Sciatic nerve (tissue), 2 donors: ENCODE measurements at regions not wholly inside any gene's neighbourhood (a gene's known extent, or its start where the extent isn't known, plus 50 kb on each side); places are given as distances from the start of the nearest gene placed in this dataset.

Experiments
- ATAC-seq: fragments of 200-7000 bp; cut with Tn5 transposase; one replicate; pipeline ENCODE4 v1.9.1; 2020; ENCODE audit warnings: mild to moderate bottlenecking, moderate library complexity
- DNase-seq: peaks from one replicate; pipeline ENCODE4 v3.0.0-alpha.2; 2020; ENCODE audit warnings: low spot score
- intact Hi-C: fragments of 100-400 bp; cut with DNase I; formaldehyde crosslinking; loops from one replicate; pipeline ENCODE4 v1.14.2; 2022
- donor health status: DM: no; HTN: no; CAD: no.
- donor health status: DM: no; HTN: no; CAD: no.

DNA sequence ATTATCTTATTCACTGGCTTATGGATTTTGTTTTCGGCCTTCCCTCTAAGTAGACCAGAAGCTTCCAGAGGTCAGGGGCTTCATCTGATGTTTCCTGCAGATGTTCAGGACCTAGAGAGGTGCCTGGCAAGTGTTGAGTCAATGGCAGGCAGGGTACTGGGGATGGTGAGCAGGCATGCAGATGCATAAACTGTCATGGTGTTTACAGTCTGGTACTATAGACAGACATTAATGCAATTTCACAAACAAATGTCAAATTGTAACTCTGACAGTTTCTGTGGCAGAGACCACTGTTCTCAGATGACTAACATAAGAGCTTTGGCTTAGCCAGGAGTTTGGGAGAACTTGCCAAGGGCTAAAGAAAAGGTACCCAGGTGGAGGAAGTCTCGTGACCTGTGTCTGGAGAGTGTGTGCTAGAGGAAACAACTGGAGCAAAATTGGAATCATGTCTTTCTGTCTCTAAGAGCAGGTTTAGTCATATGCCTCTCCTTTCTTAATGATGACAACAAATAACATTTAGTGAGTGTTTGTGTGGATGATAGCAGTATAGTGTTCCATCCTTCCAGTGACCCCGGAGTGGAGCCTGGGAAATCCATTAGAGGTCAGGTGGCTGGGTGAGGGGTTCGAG is 53.7 kb upstream of the TRAK1 start:
- ATAC-seq: no peak
- intact Hi-C loops: no loop called here
- no peak for DNase-seq

DNA sequence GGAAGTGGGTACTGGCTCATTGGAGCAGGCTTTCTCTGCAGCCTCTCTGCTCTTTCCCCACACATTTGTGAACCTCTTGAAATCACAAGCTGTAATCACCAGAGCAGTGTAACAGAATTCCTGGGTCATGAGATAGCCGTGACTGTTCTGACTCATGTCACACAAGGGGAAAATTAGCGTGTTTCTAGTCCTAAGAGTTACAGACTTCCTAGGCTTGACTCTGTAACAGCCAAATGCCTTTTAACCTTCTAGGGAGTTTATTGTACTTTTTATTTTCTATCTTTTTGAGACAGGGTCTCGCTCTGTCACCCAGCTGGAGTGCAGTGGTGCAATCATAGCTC is 54.7 kb upstream of the TRAK1 start:
- DNase-seq (no peak), ATAC-seq (peak; percentile 85)
- intact Hi-C loops: no loop called here

DNA sequence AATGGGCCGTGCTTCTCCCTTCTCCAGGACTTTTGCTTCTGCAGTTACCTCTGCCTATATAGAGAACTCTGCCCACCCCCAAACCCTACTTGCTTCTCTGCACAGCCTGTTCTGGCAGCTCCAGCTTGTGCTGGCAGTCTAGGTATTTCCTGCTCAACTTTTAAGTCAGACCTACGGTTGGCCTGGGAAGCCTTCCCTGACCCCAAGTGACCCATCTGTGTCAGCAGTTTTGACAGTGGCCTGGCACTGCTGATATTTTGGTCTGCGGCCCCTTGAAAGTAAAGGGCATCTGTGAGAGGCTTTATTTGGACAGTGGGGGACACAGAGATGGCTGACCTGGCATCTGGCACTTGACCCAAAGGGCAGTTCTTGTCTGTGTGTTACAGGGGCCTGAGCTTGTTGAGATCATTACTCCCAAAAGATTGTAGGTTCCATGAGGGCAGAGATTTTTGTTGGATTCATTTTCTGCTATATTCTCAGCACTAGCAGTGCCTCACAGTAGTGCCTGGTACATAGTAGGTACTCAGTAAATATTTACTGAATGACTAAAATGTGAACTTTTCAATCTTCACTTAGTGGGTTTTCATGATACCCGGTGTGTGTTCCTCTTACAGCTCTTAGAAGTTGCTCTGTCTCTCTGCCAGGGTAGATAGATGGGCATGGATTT is 55.2 kb upstream of the TRAK1 start:
- ATAC-seq (no peak), DNase-seq (no peak)
- intact Hi-C loops: no loop called here

DNA sequence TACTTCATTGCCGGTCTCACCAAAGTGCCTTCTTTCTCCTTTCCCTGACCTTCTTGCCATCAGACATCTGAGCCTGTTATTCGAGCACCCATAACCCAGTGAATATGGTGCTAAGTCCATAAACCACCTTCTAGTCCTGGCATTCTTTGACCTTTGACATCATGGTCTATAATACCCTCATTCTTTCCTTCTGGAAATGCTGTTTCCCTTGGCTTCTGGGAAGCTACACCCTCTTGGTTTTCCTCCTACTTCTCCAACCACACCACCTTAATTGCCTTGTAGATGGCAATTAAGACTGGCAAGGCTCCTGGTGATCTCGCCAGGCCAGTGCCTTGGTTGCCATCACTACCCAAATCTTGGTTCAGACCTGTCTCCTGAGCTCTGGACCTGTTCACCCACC is 56.1 kb upstream of the TRAK1 start:
- DNase-seq: no peak
- intact Hi-C loops: no loop called here
- no peak for ATAC-seq

DNA sequence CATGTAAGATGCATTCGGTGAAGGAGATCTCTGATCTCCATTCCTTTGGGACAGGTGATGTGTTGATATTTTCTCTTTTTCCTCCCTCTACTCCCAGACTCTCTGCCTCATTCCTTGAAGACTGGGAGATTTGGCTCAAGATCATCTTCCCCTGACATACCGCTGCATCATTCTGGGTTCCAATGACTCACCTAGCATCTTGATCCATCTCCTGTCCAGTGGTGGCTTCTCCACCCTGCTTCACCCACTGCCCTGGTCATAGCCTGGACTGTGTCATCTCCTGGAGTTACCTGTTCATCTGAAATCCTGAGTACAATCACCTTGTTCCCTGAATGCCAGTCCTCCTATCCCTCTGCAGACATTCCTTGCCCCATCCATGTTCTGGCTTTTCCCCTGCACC is 57.4 kb upstream of the TRAK1 start:
- ATAC-seq: no peak
- intact Hi-C loops: no loop called here
- no peak for DNase-seq

DNA sequence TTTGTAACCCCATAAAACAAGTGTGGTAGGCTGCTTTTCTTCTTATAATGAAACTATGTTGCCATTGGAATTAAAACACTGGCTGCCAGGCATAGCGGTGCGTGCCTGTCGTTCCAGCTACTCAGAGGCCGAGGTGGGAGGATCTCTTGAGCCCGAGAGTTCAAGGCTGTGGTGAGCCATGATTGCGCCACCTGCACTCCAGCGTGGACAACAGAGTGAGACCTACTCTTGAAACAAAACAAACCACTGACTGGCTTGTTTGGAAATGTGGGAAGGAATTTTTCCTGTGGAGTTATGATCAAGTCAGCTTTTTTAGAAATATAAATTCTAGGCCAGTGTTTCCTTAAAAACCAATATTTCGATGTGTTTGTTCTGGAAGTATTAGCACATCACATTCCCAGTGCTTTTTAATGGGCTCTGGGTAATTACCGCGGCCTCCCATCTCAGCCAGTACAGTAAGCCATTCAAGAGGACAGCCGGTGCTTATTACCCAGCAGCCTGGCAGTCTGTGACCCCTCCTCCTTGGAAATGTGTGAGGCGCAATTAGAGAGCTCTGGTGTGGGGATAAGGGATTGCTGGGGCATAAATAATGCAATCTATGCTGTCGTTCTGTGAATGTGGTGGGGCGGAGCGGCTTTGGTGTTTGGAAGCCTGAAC is 58.3 kb upstream of the TRAK1 start:
- intact Hi-C loops: no loop called here
- DNase-seq: peak; percentile 86

DNA sequence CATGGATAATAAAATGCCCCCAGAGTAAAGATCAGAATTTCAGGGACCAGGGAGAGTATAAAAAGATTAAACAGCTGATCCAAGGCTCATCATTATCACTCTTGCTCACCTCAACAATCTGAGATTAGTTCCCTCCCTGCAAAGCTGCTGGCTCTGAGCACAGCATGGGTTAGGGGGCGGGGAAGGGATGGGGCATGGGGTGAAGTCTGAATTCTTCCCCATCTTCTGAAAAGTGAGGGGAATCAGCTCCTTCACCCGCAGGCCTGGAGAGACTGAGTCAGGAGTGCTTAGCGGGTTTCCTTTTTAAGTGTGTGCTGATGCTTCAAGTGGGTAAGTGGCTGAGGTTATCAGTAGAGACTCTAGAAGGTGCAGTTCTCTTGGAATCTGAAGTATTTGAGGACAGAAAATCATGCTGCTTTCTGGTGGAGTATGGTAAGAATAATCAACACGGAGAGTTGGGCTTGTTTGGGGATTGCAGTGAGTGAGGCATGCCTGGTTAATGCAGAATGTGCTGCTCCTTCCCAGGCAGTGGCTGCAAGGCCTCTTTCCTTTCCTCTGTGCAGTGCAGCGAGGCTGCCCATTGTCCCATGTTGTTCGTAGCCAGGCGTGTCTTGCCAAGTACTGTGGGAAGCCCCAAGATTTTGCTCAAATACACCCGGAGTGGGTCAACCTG is 59.2 kb upstream of the TRAK1 start:
- intact Hi-C loops: no loop called here
- peak; percentile 63 for ATAC-seq
- no peak for DNase-seq

More for the DNA sequence above, 58.3 kb upstream of the TRAK1 start:
- ATAC-seq: peak; percentile 92

DNA sequence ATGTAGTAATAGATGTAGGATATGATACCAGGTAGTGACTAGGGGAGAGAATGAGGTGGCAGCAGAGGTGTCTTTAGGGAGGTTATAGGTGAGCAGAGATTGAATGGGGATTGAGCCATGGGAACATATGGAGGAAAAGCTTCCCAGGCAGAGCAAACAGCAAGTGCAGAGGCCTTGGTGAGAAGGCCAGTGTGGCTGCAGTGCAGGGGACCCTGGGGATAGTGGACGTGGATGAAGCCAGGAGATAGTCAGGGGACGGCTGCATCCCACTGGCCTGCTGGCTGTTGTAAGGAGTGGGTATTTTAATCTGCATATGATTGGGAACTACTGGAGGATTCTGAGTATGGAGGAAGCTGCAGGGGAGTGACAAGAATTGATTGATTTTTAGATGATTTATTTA is 62.7 kb upstream of the TRAK1 start:
- intact Hi-C loops: no loop called here
- ATAC-seq: no peak
- DNase-seq: no peak

DNA sequence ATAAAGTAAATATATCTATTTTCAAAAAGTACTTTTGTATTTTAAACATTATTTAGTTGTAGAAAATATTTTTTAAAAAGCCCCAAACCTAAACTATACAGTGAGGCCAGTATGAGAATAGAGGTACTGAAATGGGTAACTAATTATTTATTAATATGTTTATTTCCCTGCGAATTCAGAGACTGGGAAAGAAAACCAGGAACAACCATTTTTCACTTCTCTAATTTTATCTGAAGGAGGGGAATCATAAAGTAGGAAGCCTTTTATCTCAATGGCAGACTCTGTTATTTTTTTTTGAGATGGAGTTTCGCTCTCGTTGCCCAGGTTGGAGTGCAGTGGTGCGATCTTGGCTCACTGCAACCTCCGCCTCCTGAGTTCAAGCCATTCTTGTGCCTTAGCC is 63.6 kb upstream of the TRAK1 start:
- ATAC-seq (no peak), DNase-seq (no peak)
- intact Hi-C loops: no loop called here

DNA sequence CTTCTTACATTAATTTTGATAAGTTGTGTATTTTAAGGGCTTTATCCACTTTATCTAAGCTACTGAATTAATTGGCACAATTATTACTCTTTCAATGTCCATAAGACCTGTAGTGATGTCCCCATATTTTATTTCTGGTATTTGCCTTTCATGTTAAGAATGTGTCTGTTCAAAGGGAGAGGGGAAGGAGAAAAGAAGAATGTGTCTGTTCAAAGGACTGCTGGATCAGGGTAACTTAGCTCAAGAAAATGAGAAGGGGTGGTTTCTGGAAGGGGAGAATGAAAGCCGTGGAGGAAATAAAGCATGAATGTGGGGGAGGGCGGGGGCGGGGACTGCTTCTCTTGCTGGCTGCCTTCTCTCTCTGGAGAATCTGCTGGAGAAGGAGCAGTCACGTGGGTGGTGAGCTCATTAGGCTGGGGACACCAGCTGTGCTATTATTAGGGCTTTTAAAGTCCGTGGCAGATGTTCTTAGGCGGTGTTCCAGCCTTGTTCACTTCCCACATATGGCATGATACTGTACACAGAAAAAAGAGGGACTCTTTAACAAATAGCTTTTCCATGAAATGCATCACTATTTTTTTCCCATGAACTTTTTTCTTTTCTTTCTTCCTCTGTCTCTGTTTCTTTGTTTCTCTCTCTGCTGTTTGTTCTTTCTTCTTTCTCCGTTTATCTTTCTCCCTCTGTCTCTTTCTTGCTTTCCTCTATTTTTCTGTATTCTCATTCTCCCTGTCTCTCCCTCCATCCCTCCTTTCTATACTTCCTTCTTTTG is 63.7 kb upstream of the ULK4 start:
- DNase-seq (peak; percentile 93), ATAC-seq (peak; percentile 99)
- intact Hi-C loops: no loop called here

DNA sequence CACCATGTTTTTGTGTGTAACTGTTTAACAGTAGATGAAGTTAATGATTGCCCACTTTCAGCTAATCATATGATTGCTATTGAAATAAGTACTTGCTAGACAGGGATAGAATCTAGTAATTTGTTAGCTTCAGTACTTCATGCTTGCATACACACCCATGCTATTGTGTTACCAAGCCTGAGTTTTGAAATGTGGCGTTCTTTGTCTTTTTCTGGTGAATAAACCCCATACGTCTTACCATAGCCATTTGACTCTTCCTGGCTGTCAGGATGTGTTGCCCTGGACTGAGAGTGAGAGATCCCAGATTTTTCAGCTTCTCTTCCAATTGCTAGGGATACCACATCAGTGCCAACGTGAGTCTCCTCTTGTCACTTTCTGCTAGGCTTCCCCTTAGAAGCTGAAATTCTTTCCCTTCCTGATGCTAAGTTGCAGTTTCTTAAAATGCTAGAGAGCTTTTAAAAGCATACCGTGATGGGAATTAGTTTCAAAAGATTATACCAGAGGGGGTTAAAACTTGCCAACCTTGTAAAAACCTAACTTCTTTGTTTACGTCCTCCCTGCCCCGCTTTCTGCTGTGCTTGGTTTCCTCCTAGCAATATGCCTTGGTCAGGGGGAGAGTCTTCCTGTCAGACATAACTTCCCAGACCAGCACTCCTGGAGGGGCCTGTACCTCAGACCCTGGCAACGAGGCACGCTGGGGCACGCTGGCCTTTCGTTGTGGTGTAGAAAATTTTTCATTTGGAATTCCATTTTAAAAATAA is 62.9 kb upstream of the ULK4 start:
- ATAC-seq (peak; percentile 29), DNase-seq (no peak)
- intact Hi-C loops: no loop called here

DNA sequence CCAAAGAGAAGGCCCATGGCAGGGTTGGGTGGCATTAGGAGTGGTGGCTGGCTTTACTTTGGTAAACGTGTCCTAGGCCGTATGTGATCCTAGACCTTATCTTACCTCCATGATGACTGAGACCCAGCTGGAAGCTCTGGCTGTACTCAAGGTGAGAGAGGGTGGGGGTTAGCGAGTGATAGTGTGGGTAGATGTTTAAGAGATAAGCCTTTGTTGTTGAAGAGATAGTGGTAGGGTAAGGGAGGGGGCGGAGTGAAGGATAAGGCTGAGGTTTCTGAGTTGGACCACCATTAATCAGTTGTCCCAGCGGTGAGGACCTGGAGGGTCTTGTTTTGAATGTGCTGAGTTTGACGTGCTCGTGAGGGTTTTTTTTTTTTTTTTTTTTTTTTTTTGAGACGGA is 61.5 kb upstream of the ULK4 start:
- intact Hi-C loops: no loop called here
- ATAC-seq: no peak
- DNase-seq: no peak

DNA sequence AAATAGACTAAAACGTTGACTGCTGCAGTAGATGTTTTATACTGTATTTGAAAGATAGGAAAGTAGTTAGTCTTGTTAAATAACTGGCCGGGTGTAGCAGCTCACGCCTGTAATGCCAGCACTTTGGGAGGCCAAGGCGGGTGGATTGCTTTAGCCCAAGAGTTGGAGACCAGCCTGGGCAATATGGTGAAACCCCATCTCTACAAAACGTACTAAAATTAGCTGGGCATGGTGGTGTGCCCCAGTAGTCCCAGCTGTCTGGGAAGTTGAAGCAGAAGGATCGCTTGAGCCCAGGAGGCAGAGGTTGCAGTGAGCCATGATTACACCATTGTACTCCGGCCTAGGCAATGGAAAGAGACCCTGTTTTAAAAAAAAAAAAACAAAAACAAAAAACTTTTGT is 60.5 kb upstream of the ULK4 start:
- intact Hi-C loops: no loop called here
- DNase-seq (no peak), ATAC-seq (no peak)

DNA sequence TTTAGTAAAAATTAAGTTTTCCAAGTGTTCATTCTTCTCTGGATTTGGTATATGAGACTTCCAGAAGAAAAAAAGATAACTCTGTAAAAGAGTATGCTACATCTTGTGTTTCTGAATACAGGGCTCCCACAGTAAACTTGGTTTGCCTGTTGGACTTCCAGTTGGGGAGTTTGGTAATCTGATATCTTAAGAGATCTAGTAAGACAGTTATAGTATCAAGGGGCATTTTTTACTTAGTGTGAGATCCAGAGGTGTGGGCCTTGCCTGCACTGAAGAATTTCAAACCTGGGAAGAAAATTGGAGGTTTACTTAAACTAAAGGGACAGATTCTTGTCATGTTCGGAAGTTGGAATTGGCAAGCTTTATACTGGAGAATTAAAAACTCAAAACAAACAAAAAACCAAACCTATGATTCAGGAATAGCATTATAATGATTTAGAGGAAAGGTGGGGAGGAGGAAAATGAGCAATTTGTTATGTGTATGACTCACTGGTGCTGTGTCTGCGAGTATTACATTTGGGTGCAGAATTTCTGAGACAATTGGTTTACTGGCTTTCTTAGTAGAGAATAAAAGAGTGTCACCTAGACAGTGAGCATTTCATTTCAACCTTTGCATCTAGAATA is 58.9 kb upstream of the ULK4 start:
- no peak for ATAC-seq
- intact Hi-C loops: no loop called here
- no peak for DNase-seq

DNA sequence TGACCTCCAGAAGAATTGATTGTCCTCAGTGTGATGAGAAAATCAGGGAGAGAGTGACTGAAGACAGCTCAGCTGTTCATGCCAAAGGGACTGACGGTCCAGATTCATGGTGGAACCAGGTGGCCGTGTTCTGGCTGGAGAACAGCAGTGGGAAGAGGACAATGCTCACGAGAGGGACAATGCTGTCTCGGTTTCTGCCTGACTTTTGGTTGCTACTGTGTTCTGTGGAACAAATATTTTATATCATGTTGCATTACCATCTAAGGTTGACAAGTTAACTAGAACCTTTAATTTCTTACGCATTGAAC is 58.0 kb upstream of the ULK4 start:
- ATAC-seq (no peak), DNase-seq (no peak)
- intact Hi-C loops: loop anchor here (10.0 kb wide), 1 partner anchor 75 kb away; the partner anchor contains the start of gene TRAK1

DNA sequence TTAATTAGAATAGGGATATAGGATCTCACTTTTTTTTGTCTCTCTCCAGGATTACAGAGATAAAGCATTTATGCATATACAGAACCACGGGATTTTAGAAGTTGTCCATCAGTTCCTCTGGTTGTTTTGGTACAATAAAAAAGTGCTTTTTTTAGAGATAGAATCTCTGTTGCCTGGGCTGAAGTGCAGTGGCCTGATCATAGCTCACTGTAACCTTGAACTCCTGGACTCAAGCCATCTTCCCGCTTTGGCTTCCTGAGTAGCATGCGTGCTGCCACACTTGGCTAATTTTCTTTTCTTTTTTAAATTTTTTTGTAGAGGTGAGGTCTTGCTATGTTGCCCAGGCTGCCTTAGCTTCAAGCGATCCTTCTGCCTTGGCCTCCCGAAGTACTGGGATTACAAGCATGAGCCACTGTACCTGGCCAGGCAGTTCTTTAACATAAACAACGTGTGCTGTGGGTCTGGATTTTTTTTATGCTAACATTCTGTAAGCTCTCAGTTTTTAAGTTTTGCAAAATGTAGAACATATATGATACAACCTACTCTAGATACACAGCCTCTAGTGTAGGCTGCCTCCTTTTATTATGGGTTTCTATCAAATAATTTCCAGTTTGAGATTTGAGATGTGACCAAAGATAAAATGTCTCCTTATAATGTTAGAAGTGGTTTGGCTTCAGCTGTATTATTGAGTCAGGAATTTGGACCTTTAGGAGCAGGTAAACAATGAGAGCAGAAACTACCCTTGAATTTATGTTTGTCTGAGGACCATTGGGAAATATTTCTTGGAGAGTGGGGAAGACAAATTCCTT is 57.4 kb upstream of the ULK4 start:
- intact Hi-C loops: loop anchor here (10.0 kb wide), 1 partner anchor 75 kb away; the partner anchor contains the start of gene TRAK1
- ATAC-seq (no peak), DNase-seq (no peak)

DNA sequence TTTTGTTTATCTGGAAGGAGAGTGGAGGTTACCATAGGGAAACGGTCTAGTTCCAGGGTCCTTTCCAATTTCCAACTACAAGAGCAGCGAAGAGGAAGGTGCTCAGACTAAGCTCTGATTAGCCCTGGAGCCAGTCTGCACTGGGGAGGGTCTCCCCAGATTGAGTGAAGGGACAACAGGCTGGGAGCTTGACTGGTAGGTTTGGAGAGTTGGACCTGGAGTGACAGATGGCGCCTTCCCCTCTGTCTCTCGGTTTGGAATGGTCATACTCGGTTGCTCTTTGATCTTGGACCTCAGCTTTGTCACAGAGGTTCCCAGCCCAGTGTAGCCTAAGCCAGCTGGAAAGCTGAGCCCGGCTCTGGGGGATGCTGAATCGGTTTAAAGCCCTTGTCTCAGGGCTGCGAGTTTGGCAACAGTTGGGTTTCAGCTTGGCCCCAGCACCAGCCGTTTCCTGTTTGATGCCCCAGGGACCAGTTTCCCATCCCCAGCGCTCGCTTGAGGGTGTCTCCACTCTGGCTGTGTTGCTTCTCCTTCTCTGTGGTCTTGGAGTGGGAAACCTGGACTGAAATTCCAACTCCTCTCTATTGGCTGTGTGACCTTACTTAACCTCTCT is 53.1 kb upstream of the ULK4 start:
- peak; percentile 38 for ATAC-seq
- peak; percentile 70 for DNase-seq
- intact Hi-C loops: loop anchor here (10.0 kb wide), 1 partner anchor 80 kb away; the partner anchor contains the start of gene TRAK1
